Breast epithelium (tissue), 3 donors: ENCODE measurements at regions not wholly inside any gene's neighbourhood (a gene's known extent, or its start where the extent isn't known, plus 50 kb on each side); places are given as distances from the start of the nearest gene placed in this dataset.

Experiments
- POLR2A ChIP-seq: fragments of 450-650 bp; IDR thresholded peaks from one replicate; pipeline ENCODE4 v1.6.1; 2016; ENCODE audit warnings: antibody characterized with exemption, mild to moderate bottlenecking, moderate library complexity
- POLR2AphosphoS5 ChIP-seq, 3 donors: sonication (generic); formaldehyde crosslinking; IDR thresholded peaks; one replicate each; pipeline ENCODE4 v1.6.1; 2017; ENCODE audit warnings: antibody characterized with exemption in 3 of 3
- TF ChIP-seq, protein P1 (sequence below), 3 donors: fragments of 450-650 bp; IDR thresholded peaks; one replicate each; pipeline ENCODE4 v1.5.1; 2016 to 2017; ENCODE audit warnings: antibody characterized with exemption in 3 of 3, mild to moderate bottlenecking in 3 of 3, moderate library complexity in 3 of 3

DNA sequence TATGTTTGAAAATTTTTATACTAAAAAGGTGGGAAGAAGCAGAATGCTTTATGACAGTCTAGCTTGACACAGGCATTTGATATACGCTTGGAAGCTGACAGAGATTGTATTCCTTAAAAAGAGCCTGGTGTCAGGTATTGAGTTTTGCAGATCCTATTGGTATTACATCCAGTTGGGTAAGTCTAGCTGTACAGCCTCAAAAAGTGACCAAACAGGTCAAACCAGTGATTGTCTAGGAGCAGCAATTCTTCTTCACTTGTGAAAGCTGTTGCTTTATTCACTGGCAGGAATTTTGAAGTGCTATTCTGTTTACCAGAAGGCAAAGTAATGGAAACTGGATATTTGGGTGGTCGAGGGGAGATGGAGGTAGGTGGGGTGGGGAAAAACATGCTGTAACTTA, 77.5 kb downstream of the UCHL1 start:
- TF ChIP-seq, protein P1, sequence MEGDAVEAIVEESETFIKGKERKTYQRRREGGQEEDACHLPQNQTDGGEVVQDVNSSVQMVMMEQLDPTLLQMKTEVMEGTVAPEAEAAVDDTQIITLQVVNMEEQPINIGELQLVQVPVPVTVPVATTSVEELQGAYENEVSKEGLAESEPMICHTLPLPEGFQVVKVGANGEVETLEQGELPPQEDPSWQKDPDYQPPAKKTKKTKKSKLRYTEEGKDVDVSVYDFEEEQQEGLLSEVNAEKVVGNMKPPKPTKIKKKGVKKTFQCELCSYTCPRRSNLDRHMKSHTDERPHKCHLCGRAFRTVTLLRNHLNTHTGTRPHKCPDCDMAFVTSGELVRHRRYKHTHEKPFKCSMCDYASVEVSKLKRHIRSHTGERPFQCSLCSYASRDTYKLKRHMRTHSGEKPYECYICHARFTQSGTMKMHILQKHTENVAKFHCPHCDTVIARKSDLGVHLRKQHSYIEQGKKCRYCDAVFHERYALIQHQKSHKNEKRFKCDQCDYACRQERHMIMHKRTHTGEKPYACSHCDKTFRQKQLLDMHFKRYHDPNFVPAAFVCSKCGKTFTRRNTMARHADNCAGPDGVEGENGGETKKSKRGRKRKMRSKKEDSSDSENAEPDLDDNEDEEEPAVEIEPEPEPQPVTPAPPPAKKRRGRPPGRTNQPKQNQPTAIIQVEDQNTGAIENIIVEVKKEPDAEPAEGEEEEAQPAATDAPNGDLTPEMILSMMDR (IDR thresholded peaks at IDR 0.05) = no peak
- no peak for TF ChIP-seq POLR2AphosphoS5 (IDR thresholded peaks at IDR 0.05)
- no peak for TF ChIP-seq POLR2A
